GM12875 (cell line): ENCODE measurements at regions not wholly inside any gene's neighbourhood (a gene's known extent, or its start where the extent isn't known, plus 50 kb on each side); places are given as distances from the start of the nearest gene placed in this dataset.

Experiments
- H3K4me3 ChIP-seq: one replicate; pipeline ENCODE4 v1.5.1; 2011; ENCODE audit warnings: low read depth, low read length, control low read depth
- CTCF ChIP-seq: IDR thresholded peaks from 2 replicates; pipeline ENCODE4 v1.5.1; 2011; ENCODE audit warnings: low read depth, mild to moderate bottlenecking, control low read depth, inconsistent platforms, low read length, moderate library complexity, borderline replicate concordance; ENCODE audit not compliant: insufficient read depth

GRCh38 chr5:68748101-68748500 lies 345.7 kb upstream of the SLC30A5 start:
- TF ChIP-seq CTCF = no peak
- no peak overlapping the region for H3K4me3 ChIP-seq

DNA sequence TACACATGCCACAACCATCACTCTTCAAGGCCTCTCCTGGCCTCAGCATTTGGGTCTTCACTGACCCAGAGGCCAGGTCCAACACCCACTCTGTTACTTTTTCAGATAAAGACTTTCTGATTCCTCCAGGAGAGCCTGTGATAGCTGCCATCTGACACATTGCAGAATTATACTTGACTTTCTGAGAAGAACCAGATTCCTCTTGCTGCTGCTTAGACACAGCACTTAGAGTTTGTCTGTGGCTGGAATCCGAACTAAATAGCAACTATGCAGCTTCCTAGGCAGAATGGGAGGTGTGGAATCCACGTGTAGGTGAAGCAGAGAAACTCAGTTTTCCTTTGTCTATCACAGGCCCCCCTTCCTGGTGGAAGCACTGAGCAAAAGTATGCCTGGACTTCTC lies 344.7 kb upstream of the SLC30A5 start:
- no peak for TF ChIP-seq CTCF
- H3K4me3 ChIP-seq = no peak overlapping the region

- TF ChIP-seq CTCF = no peak
- H3K4me3 ChIP-seq = no peak overlapping the region
These were observed 344.2 kb upstream of the SLC30A5 start for GRCh38 chr5:68749631-68750030.

GRCh38 chr5:68751661-68752060 lies 342.2 kb upstream of the SLC30A5 start:
- no peak for TF ChIP-seq CTCF
- H3K4me3 ChIP-seq = no peak overlapping the region

GRCh38 chr5:68754536-68754935 lies 339.3 kb upstream of the SLC30A5 start:
- no peak overlapping the region for H3K4me3 ChIP-seq
- TF ChIP-seq CTCF = no peak

- TF ChIP-seq CTCF = no peak
- H3K4me3 ChIP-seq = no peak overlapping the region
These were observed 338.5 kb upstream of the SLC30A5 start for GRCh38 chr5:68755293-68755692.

GRCh38 chr5:68757006-68757405 lies 336.8 kb upstream of the SLC30A5 start:
- no peak overlapping the region for H3K4me3 ChIP-seq
- no peak for TF ChIP-seq CTCF
